Neural crest cell (in vitro differentiated cells): ENCODE measurements at regions not wholly inside any gene's neighbourhood (a gene's known extent, or its start where the extent isn't known, plus 50 kb on each side); places are given as distances from the start of the nearest gene placed in this dataset.
A peak's percentile ranks its signal among the peaks of the same experiment; 100 is the strongest.

Experiments
- DNase-seq: peaks from one replicate; pipeline ENCODE4 v3.0.0; 2021; ENCODE audit warnings: low read depth, mixed read lengths, low spot score
- H3K27ac Mint-ChIP-seq: one replicate; pipeline ENCODE4 v1.8.0; 2021; ENCODE audit warnings: mild to moderate bottlenecking, mixed read lengths; ENCODE audit not compliant: unreplicated experiment
- H3K27me3 Mint-ChIP-seq: 2 replicates; pipeline ENCODE4 v1.8.0; 2021; ENCODE audit warnings: low read depth, mild to moderate bottlenecking, mixed read lengths
- H3K36me3 Mint-ChIP-seq: 2 replicates; pipeline ENCODE4 v1.8.0; 2021; ENCODE audit warnings: low read depth, mild to moderate bottlenecking, mixed read lengths
- H3K4me1 Mint-ChIP-seq: 2 replicates; pipeline ENCODE4 v1.8.0; 2021; ENCODE audit warnings: mixed read lengths
- H3K4me3 Mint-ChIP-seq: one replicate; pipeline ENCODE4 v1.8.0; 2021; ENCODE audit warnings: mild to moderate bottlenecking, mixed read lengths
- H3K9me3 Mint-ChIP-seq: 2 replicates; pipeline ENCODE4 v1.8.0; 2021; ENCODE audit warnings: mixed read lengths
- CTCF ChIP-seq: fragments of 200-600 bp; sonication (generic); conservative IDR thresholded peaks from 2 replicates; pipeline ENCODE4 v1.5.0; 2021; ENCODE audit warnings: antibody characterized with exemption, mild to moderate bottlenecking

- Mint-ChIP-seq H3K36me3 (no peaks in the 10 kb centered on the region), H3K4me3 (no peak overlapping the region), H3K9me3 (no peaks in the 10 kb centered on the region), H3K27me3 (peaks cover 19% of the 10 kb centered on the region), H3K4me1 (peaks cover 2% of the 10 kb centered on the region), H3K27ac (no peak overlapping the region)
- no peak for TF ChIP-seq CTCF
- no peak for DNase-seq
Measured at GRCh38 chr18:22552899-22553460, 135.3 kb upstream of the CTAGE1 start.

GRCh38 chr18:22556222-22557167 lies 138.8 kb upstream of the CTAGE1 start:
- Mint-ChIP-seq H3K9me3 (no peaks in the 10 kb centered on the region), H3K27ac (no peak overlapping the region), H3K36me3 (no peaks in the 10 kb centered on the region), H3K4me3 (no peak overlapping the region), H3K27me3 (peaks cover 49% of the 10 kb centered on the region), H3K4me1 (peaks cover 7% of the 10 kb centered on the region)
- DNase-seq: no peak
- TF ChIP-seq CTCF: no peak

GRCh38 chr18:22557168-22557941 lies 139.6 kb upstream of the CTAGE1 start:
- no peak for DNase-seq
- Mint-ChIP-seq H3K4me1 (peaks cover 7% of the 10 kb centered on the region), H3K27ac (no peak overlapping the region), H3K9me3 (no peaks in the 10 kb centered on the region), H3K27me3 (peaks cover 56% of the 10 kb centered on the region), H3K4me3 (peak overlapping the region; percentile 77), H3K36me3 (no peaks in the 10 kb centered on the region)
- TF ChIP-seq CTCF: no peak

- Mint-ChIP-seq H3K4me1 (peaks cover 7% of the 10 kb centered on the region), H3K4me3 (peak overlapping the region; percentile 90), H3K27ac (no peak overlapping the region), H3K9me3 (no peaks in the 10 kb centered on the region), H3K36me3 (no peaks in the 10 kb centered on the region), H3K27me3 (peaks cover 72% of the 10 kb centered on the region)
- TF ChIP-seq CTCF: no peak
- peak; percentile 8 for DNase-seq
Measured at GRCh38 chr18:22558945-22559385, 141.2 kb upstream of the CTAGE1 start.

- no peak overlapping the region for H3K27ac Mint-ChIP-seq
- TF ChIP-seq CTCF: peak; percentile 53
- DNase-seq: peak; percentile 47
- peak overlapping the region; percentile 90 for H3K4me3 Mint-ChIP-seq
- peaks cover 7% of the 10 kb centered on the region for H3K4me1 Mint-ChIP-seq
- no peaks in the 10 kb centered on the region for H3K9me3 Mint-ChIP-seq
- H3K27me3 Mint-ChIP-seq: peaks cover 79% of the 10 kb centered on the region
- H3K36me3 Mint-ChIP-seq: no peaks in the 10 kb centered on the region
Measured at GRCh38 chr18:22559414-22560274, 141.9 kb upstream of the CTAGE1 start.
